MM.1S (cell line): ENCODE measurements at regions not wholly inside any gene's neighbourhood (a gene's known extent, or its start where the extent isn't known, plus 50 kb on each side); places are given as distances from the start of the nearest gene placed in this dataset.

Experiments used
- CTCF ChIP-seq: fragments of 300-600 bp; sonication (generic); IDR thresholded peaks from 2 replicates; pipeline ENCODE4 v1.5.1; 2016; ENCODE audit warnings: antibody characterized with exemption, low read length, mixed read lengths
- EZH2 ChIP-seq: fragments of 300-600 bp; sonication (generic); optimal IDR thresholded peaks from 2 replicates; pipeline ENCODE3; 2017; ENCODE audit warnings: low read depth, mild to moderate bottlenecking, antibody characterized with exemption, low read length, mixed read lengths

- TF ChIP-seq CTCF (no peak), EZH2 (no peak)
Measured at GRCh38 chr2:228627510-228627909, 446.0 kb upstream of the SPHKAP start.
